ENCODE measurements at regions not wholly inside any gene's neighbourhood (a gene's known extent, or its start where the extent isn't known, plus 50 kb on each side); places are given as distances from the start of the nearest gene placed in this dataset.

GRCh38 chr9:61671276-61671973, 481.6 kb downstream of the SPATA31A7 start:
- TF ChIP-seq POLR2AphosphoS5 (IDR thresholded peaks at IDR 0.05; ENCODE audit: low read depth) (no peak), CREB1 (CRISPR knock-in tag; IDR thresholded peaks at IDR 0.05; ENCODE audit: low read depth) (no peak), CTCF (conservative IDR thresholded peaks at IDR 0.05; ENCODE audit: low read depth in 2 of 2) (no peak), EZH2 (IDR thresholded peaks at IDR 0.05; ENCODE audit: low read depth, unreplicated experiment) (no peak)

All from GM23338 (cell line).